OCI-LY7 (cell line): ENCODE measurements at regions not wholly inside any gene's neighbourhood (a gene's known extent, or its start where the extent isn't known, plus 50 kb on each side); places are given as distances from the start of the nearest gene placed in this dataset.

Experiments
- BruUV-seq: library from RNA; stranded (reverse); fragments of 400-500 nt; replicated peaks from 2 replicates; lab custom pipeline; 2021; lab: Mats Ljungman, UMichigan
- CTCF ChIA-PET: fragments of 300-600 bp; sonication (Branson Sonifier 250); formaldehyde crosslinking; loops from one replicate; lab custom pipeline; 2022; ENCODE audit warnings: antibody characterized with exemption; ENCODE audit not compliant: unreplicated experiment; lab: Charles Lee
- POLR2A ChIA-PET: fragments of 300-600 bp; sonication (Branson Sonifier 250); formaldehyde crosslinking; loops from one replicate; lab custom pipeline; 2022; ENCODE audit warnings: antibody characterized with exemption; lab: Charles Lee
- DNase-seq: peaks from one replicate; pipeline ENCODE4 v3.0.0-alpha.2; 2015; ENCODE audit warnings: low spot score
- H2AFZ ChIP-seq: fragments of 200-600 bp; sonication (generic), shearing (Covaris generic); 2 replicates; pipeline ENCODE4 v1.6.1; 2014; ENCODE audit warnings: mild to moderate bottlenecking, antibody characterized with exemption, low read length, moderate library complexity
- H3K27ac ChIP-seq: fragments of 200-600 bp; sonication (generic); 2 replicates; pipeline ENCODE4 v1.5.1; 2014; ENCODE audit warnings: mixed run types, low read depth, mild to moderate bottlenecking, moderate library complexity, low read length, inconsistent platforms; ENCODE audit not compliant: poor library complexity, severe bottlenecking
- H3K36me3 ChIP-seq: fragments of 200-600 bp; sonication (generic); 2 replicates; pipeline ENCODE4 v1.6.1; 2014; ENCODE audit warnings: mild to moderate bottlenecking, antibody characterized with exemption, low read length, moderate library complexity, mixed read lengths; ENCODE audit not compliant: insufficient read depth
- H3K4me1 ChIP-seq: fragments of 200-600 bp; sonication (generic); 2 replicates; pipeline ENCODE4 v1.5.1; 2014; ENCODE audit warnings: mild to moderate bottlenecking, low read length; ENCODE audit not compliant: insufficient read depth, poor library complexity, severe bottlenecking
- H3K4me2 ChIP-seq: fragments of 200-600 bp; sonication (generic); 2 replicates; pipeline ENCODE4 v1.6.1; 2014; ENCODE audit warnings: mild to moderate bottlenecking, low read length
- H3K4me3 ChIP-seq: fragments of 200-600 bp; sonication (generic); 2 replicates; pipeline ENCODE4 v1.5.1; 2014; ENCODE audit warnings: mild to moderate bottlenecking, low read depth, low read length; ENCODE audit not compliant: poor library complexity, severe bottlenecking
- H3K79me2 ChIP-seq: fragments of 200-600 bp; sonication (generic); 2 replicates; pipeline ENCODE4 v1.6.1; 2016; ENCODE audit warnings: low read depth, mild to moderate bottlenecking, low read length, moderate library complexity, mixed read lengths; ENCODE audit not compliant: insufficient read depth
- H3K9me2 ChIP-seq: fragments of 200-600 bp; sonication (generic); 2 replicates; pipeline ENCODE4 v1.6.1; 2016; ENCODE audit warnings: mild to moderate bottlenecking, low read length, mixed read lengths; ENCODE audit not compliant: insufficient read depth
- H3K9me3 ChIP-seq: fragments of 200-600 bp; sonication (generic); 2 replicates; pipeline ENCODE4 v1.6.1; 2014; ENCODE audit warnings: mild to moderate bottlenecking, mixed run types, low read length, mixed read lengths
- H4K20me1 ChIP-seq: fragments of 200-600 bp; sonication (generic); 2 replicates; pipeline ENCODE4 v1.6.1; 2014; ENCODE audit warnings: mild to moderate bottlenecking, antibody characterized with exemption, low read length, moderate library complexity, mixed read lengths; ENCODE audit not compliant: insufficient read depth
- CTCF ChIP-seq: fragments of 200-600 bp; sonication (generic); conservative IDR thresholded peaks from 2 replicates; pipeline ENCODE4 v1.5.1; 2014; ENCODE audit warnings: mild to moderate bottlenecking, antibody characterized with exemption, low read length, moderate library complexity, mixed read lengths
- EZH2phosphoT487 ChIP-seq: fragments of 200-600 bp; sonication (generic); IDR thresholded peaks from 2 replicates; pipeline ENCODE4 v1.6.1; 2018; ENCODE audit warnings: low read depth, borderline replicate concordance, mild to moderate bottlenecking, mixed run types, antibody characterized with exemption, low read length, moderate library complexity, mixed read lengths
- intact Hi-C: fragments of 100-400 bp; cut with micrococcal nuclease; formaldehyde crosslinking; loops from one replicate; pipeline ENCODE4 v1.10.0; 2022; ENCODE audit not compliant: unreplicated experiment

- H3K4me3 ChIP-seq: no peak overlapping the region
- BruUV-seq: no TSS peak
- CTCF ChIA-PET: no interaction called here
- no peak overlapping the region for H3K4me2 ChIP-seq
- no peak overlapping the region for H3K27ac ChIP-seq
- H3K9me2 ChIP-seq: no peaks in the 10 kb centered on the region
- H3K79me2 ChIP-seq: no peaks in the 10 kb centered on the region
- TF ChIP-seq EZH2phosphoT487 (no peak), CTCF (no peak)
- POLR2A ChIA-PET: no interaction called here
- no peaks in the 10 kb centered on the region for H4K20me1 ChIP-seq
- intact Hi-C loops: no loop called here
- no peaks in the 10 kb centered on the region for H3K4me1 ChIP-seq
- no peaks in the 10 kb centered on the region for H3K36me3 ChIP-seq
- no peaks in the 10 kb centered on the region; the same call in 1 of the 2 replicates for H3K9me3 ChIP-seq
- no peak overlapping the region for H2AFZ ChIP-seq
- no peak for DNase-seq
These were observed 240.2 kb downstream of the CYP26B1 start for GRCh38 chr2:71907503-71907902.

GRCh38 chr2:71906357-71906973, 241.2 kb downstream of the CYP26B1 start:
- Histone ChIP-seq H3K9me2 (no peaks in the 10 kb centered on the region), H4K20me1 (no peaks in the 10 kb centered on the region), H2AFZ (no peak overlapping the region), H3K9me3 (no peaks in the 10 kb centered on the region; the same call in 1 of the 2 replicates), H3K36me3 (no peaks in the 10 kb centered on the region), H3K4me1 (no peaks in the 10 kb centered on the region), H3K27ac (no peak overlapping the region), H3K4me3 (no peak overlapping the region), H3K79me2 (no peaks in the 10 kb centered on the region), H3K4me2 (no peak overlapping the region)
- intact Hi-C loops: no loop called here
- ChIA-PET CTCF (no interaction called here), POLR2A (no interaction called here)
- DNase-seq: no peak
- no TSS peak for BruUV-seq
- TF ChIP-seq CTCF: no peak
- no peak for TF ChIP-seq EZH2phosphoT487

- no peaks in the 10 kb centered on the region for H4K20me1 ChIP-seq
- BruUV-seq: no TSS peak
- DNase-seq: no peak
- no peaks in the 10 kb centered on the region for H3K79me2 ChIP-seq
- H3K4me1 ChIP-seq: no peaks in the 10 kb centered on the region
- no peaks in the 10 kb centered on the region for H3K9me2 ChIP-seq
- H2AFZ ChIP-seq: no peak overlapping the region
- H3K4me3 ChIP-seq: no peak overlapping the region
- intact Hi-C loops: no loop called here
- ChIA-PET POLR2A (interaction anchor here (0.7 kb wide), 1 partner anchor 74 kb away, joined by 3 read pairs; no protein-coding TSS in a partner anchor), CTCF (no interaction called here)
- TF ChIP-seq CTCF: no peak
- TF ChIP-seq EZH2phosphoT487: no peak
- H3K36me3 ChIP-seq: no peaks in the 10 kb centered on the region
- H3K4me2 ChIP-seq: no peak overlapping the region
- H3K27ac ChIP-seq: no peak overlapping the region
- H3K9me3 ChIP-seq: no peaks in the 10 kb centered on the region; the same call in 1 of the 2 replicates
These were observed 242.5 kb downstream of the CYP26B1 start for GRCh38 chr2:71905205-71905604.
